Skeletal muscle satellite cell (primary cell): ENCODE measurements at regions not wholly inside any gene's neighbourhood (a gene's known extent, or its start where the extent isn't known, plus 50 kb on each side); places are given as distances from the start of the nearest gene placed in this dataset.

Experiments used
- H3K27me3 ChIP-seq: 2 replicates; pipeline ENCODE4 v1.7.0; 2013; ENCODE audit warnings: low read length; ENCODE audit not compliant: control insufficient read depth, insufficient read depth
- H3K36me3 ChIP-seq: 2 replicates; pipeline ENCODE4 v1.7.0; 2013; ENCODE audit warnings: mild to moderate bottlenecking, control low read depth, low read length; ENCODE audit not compliant: insufficient read depth
- H3K4me1 ChIP-seq: 2 replicates; pipeline ENCODE4 v1.7.0; 2013; ENCODE audit warnings: low read length; ENCODE audit not compliant: control insufficient read depth, insufficient read depth
- H3K4me2 ChIP-seq: 2 replicates; pipeline ENCODE4 v1.7.0; 2013; ENCODE audit warnings: mild to moderate bottlenecking, low read length
- H3K4me3 ChIP-seq: 2 replicates; pipeline ENCODE4 v1.7.0; 2013; ENCODE audit warnings: low read length
- H3K9ac ChIP-seq: 2 replicates; pipeline ENCODE4 v1.7.0; 2013; ENCODE audit warnings: mild to moderate bottlenecking, low read depth, low read length, moderate library complexity
- H3K9me3 ChIP-seq: replicated peaks from 2 replicates; pipeline ENCODE4 v1.7.0; 2013; ENCODE audit warnings: mild to moderate bottlenecking, control low read depth, low read length

GRCh38 chrX:125089761-125090445 lies 229.8 kb upstream of the TEX13C start:
- H3K4me1 ChIP-seq: no peaks in the 10 kb centered on the region
- H3K4me3 ChIP-seq: no peak overlapping the region
- H3K9me3 ChIP-seq: no peaks in the 10 kb centered on the region
- no peaks in the 10 kb centered on the region for H3K36me3 ChIP-seq
- no peak overlapping the region for H3K4me2 ChIP-seq
- H3K9ac ChIP-seq: no peak overlapping the region
- no peaks in the 10 kb centered on the region for H3K27me3 ChIP-seq

- Histone ChIP-seq H3K27me3 (no peaks in the 10 kb centered on the region), H3K4me3 (no peak overlapping the region), H3K9me3 (no peaks in the 10 kb centered on the region), H3K4me1 (no peaks in the 10 kb centered on the region), H3K4me2 (no peak overlapping the region), H3K36me3 (no peaks in the 10 kb centered on the region), H3K9ac (no peak overlapping the region)
Observed at GRCh38 chrX:125093852-125094251, 225.8 kb upstream of the TEX13C start.

GRCh38 chrX:125094901-125095300 lies 224.8 kb upstream of the TEX13C start:
- Histone ChIP-seq H3K27me3 (no peaks in the 10 kb centered on the region), H3K4me1 (no peaks in the 10 kb centered on the region), H3K4me2 (no peak overlapping the region), H3K4me3 (no peak overlapping the region), H3K9ac (no peak overlapping the region), H3K9me3 (no peaks in the 10 kb centered on the region), H3K36me3 (no peaks in the 10 kb centered on the region)

- Histone ChIP-seq H3K4me2 (no peak overlapping the region), H3K27me3 (no peaks in the 10 kb centered on the region), H3K4me1 (no peaks in the 10 kb centered on the region), H3K9ac (no peak overlapping the region), H3K9me3 (no peaks in the 10 kb centered on the region), H3K4me3 (no peak overlapping the region), H3K36me3 (no peaks in the 10 kb centered on the region)
Observed at GRCh38 chrX:125096469-125096868, 223.2 kb upstream of the TEX13C start.

- no peaks in the 10 kb centered on the region for H3K4me1 ChIP-seq
- H3K4me2 ChIP-seq: no peak overlapping the region
- no peak overlapping the region for H3K4me3 ChIP-seq
- no peaks in the 10 kb centered on the region for H3K36me3 ChIP-seq
- no peaks in the 10 kb centered on the region for H3K27me3 ChIP-seq
- no peak overlapping the region for H3K9ac ChIP-seq
- H3K9me3 ChIP-seq: no peaks in the 10 kb centered on the region
Observed at GRCh38 chrX:125096870-125097269, 222.8 kb upstream of the TEX13C start.

- Histone ChIP-seq H3K4me2 (no peak overlapping the region), H3K4me1 (no peaks in the 10 kb centered on the region), H3K27me3 (no peaks in the 10 kb centered on the region), H3K9ac (no peak overlapping the region), H3K36me3 (no peaks in the 10 kb centered on the region), H3K9me3 (no peaks in the 10 kb centered on the region), H3K4me3 (no peak overlapping the region)
Observed at GRCh38 chrX:125101971-125102755, 217.5 kb upstream of the TEX13C start.

GRCh38 chrX:125103693-125104092 lies 216.0 kb upstream of the TEX13C start:
- Histone ChIP-seq H3K27me3 (no peaks in the 10 kb centered on the region), H3K4me2 (no peak overlapping the region), H3K9ac (no peak overlapping the region), H3K4me3 (no peak overlapping the region), H3K36me3 (no peaks in the 10 kb centered on the region), H3K4me1 (no peaks in the 10 kb centered on the region), H3K9me3 (no peaks in the 10 kb centered on the region)

GRCh38 chrX:125108921-125109320 lies 210.8 kb upstream of the TEX13C start:
- H3K4me2 ChIP-seq: no peak overlapping the region
- no peaks in the 10 kb centered on the region for H3K36me3 ChIP-seq
- H3K4me1 ChIP-seq: no peaks in the 10 kb centered on the region
- H3K9ac ChIP-seq: no peak overlapping the region
- H3K27me3 ChIP-seq: no peaks in the 10 kb centered on the region
- H3K9me3 ChIP-seq: no peaks in the 10 kb centered on the region
- no peak overlapping the region for H3K4me3 ChIP-seq

GRCh38 chrX:125131164-125131563 lies 188.5 kb upstream of the TEX13C start:
- Histone ChIP-seq H3K9ac (no peak overlapping the region), H3K4me3 (no peak overlapping the region), H3K9me3 (no peaks in the 10 kb centered on the region), H3K36me3 (no peaks in the 10 kb centered on the region), H3K27me3 (no peaks in the 10 kb centered on the region), H3K4me2 (no peak overlapping the region), H3K4me1 (no peaks in the 10 kb centered on the region)

GRCh38 chrX:125132274-125132673 lies 187.4 kb upstream of the TEX13C start:
- H3K36me3 ChIP-seq: no peaks in the 10 kb centered on the region
- H3K4me2 ChIP-seq: no peak overlapping the region
- no peaks in the 10 kb centered on the region for H3K9me3 ChIP-seq
- no peak overlapping the region for H3K9ac ChIP-seq
- no peak overlapping the region for H3K4me3 ChIP-seq
- H3K27me3 ChIP-seq: no peaks in the 10 kb centered on the region
- no peaks in the 10 kb centered on the region for H3K4me1 ChIP-seq

GRCh38 chrX:125137521-125137920 lies 182.2 kb upstream of the TEX13C start:
- Histone ChIP-seq H3K9ac (no peak overlapping the region), H3K9me3 (no peaks in the 10 kb centered on the region), H3K27me3 (no peaks in the 10 kb centered on the region), H3K4me3 (no peak overlapping the region), H3K4me2 (no peak overlapping the region), H3K36me3 (no peaks in the 10 kb centered on the region), H3K4me1 (no peaks in the 10 kb centered on the region)

GRCh38 chrX:125150231-125150630 lies 169.4 kb upstream of the TEX13C start:
- Histone ChIP-seq H3K4me3 (no peak overlapping the region), H3K9me3 (peaks cover 4% of the 10 kb centered on the region), H3K36me3 (no peaks in the 10 kb centered on the region), H3K4me1 (no peaks in the 10 kb centered on the region), H3K9ac (no peak overlapping the region), H3K27me3 (no peaks in the 10 kb centered on the region), H3K4me2 (no peak overlapping the region)
